ENCODE measurements at regions not wholly inside any gene's neighbourhood (a gene's known extent, or its start where the extent isn't known, plus 50 kb on each side); places are given as distances from the start of the nearest gene placed in this dataset.

GRCh38 chr19:29060813-29061364 lies 152.1 kb downstream of the UQCRFS1 start:
- no peak for TF ChIP-seq CTCF (conservative IDR thresholded peaks at IDR 0.05; ENCODE audit: low read length)
- no peak for TF ChIP-seq EZH2phosphoT487 (IDR thresholded peaks at IDR 0.05; ENCODE audit: borderline replicate concordance)

Data from Loucy (cell line).